MM.1S (cell line): ENCODE measurements at regions not wholly inside any gene's neighbourhood (a gene's known extent, or its start where the extent isn't known, plus 50 kb on each side); places are given as distances from the start of the nearest gene placed in this dataset.

Experiments used
- EZH2 ChIP-seq: fragments of 300-600 bp; sonication (generic); optimal IDR thresholded peaks from 2 replicates; pipeline ENCODE3; 2017; ENCODE audit warnings: low read depth, mild to moderate bottlenecking, antibody characterized with exemption, low read length, mixed read lengths
- EZH2phosphoT487 ChIP-seq: fragments of 300-600 bp; sonication (generic); IDR thresholded peaks from 2 replicates; pipeline ENCODE4 v1.6.1; 2018; ENCODE audit warnings: antibody characterized with exemption, low read length
- TF ChIP-seq, protein P1 (sequence below): fragments of 300-600 bp; sonication (generic); IDR thresholded peaks from 2 replicates; pipeline ENCODE4 v1.5.1; 2016; ENCODE audit warnings: antibody characterized with exemption, low read length, mixed read lengths

GRCh38 chr9:25224309-25224708, 453.9 kb downstream of the TUSC1 start:
- TF ChIP-seq, protein P1, sequence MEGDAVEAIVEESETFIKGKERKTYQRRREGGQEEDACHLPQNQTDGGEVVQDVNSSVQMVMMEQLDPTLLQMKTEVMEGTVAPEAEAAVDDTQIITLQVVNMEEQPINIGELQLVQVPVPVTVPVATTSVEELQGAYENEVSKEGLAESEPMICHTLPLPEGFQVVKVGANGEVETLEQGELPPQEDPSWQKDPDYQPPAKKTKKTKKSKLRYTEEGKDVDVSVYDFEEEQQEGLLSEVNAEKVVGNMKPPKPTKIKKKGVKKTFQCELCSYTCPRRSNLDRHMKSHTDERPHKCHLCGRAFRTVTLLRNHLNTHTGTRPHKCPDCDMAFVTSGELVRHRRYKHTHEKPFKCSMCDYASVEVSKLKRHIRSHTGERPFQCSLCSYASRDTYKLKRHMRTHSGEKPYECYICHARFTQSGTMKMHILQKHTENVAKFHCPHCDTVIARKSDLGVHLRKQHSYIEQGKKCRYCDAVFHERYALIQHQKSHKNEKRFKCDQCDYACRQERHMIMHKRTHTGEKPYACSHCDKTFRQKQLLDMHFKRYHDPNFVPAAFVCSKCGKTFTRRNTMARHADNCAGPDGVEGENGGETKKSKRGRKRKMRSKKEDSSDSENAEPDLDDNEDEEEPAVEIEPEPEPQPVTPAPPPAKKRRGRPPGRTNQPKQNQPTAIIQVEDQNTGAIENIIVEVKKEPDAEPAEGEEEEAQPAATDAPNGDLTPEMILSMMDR = no peak
- TF ChIP-seq EZH2 (no peak), EZH2phosphoT487 (no peak)
